GM12892 (cell line): ENCODE measurements at regions not wholly inside any gene's neighbourhood (a gene's known extent, or its start where the extent isn't known, plus 50 kb on each side); places are given as distances from the start of the nearest gene placed in this dataset.
A peak's percentile ranks its signal among the peaks of the same experiment; 100 is the strongest.
"Not testable (repeated sequence)": the region's sequence is repeated elsewhere in the genome, so short reads cannot be mapped to it uniquely, and the experiment has no call there.

Experiments
- DNase-seq: peaks from one replicate; pipeline ENCODE4 v3.0.0; 2011; ENCODE audit not compliant: insufficient read length
- FAIRE-seq: peaks from 2 replicates; lab custom pipeline; 2011; peaks lifted over from hg19 to GRCh38; lab: Jason Lieb, UNC
- POLR2A ChIP-seq: IDR thresholded peaks from 2 replicates; pipeline ENCODE4 v1.6.1; 2011; ENCODE audit warnings: low read depth, low read length, control low read depth
- POLR2AphosphoS5 ChIP-seq: IDR thresholded peaks from 2 replicates; pipeline ENCODE4 v1.6.1; 2011; ENCODE audit warnings: low read depth, low read length, control low read depth
- TAF1 ChIP-seq: IDR thresholded peaks from 2 replicates; pipeline ENCODE4 v1.6.1; 2011; ENCODE audit warnings: low read depth, mild to moderate bottlenecking, control low read depth, low read length, borderline replicate concordance

GRCh38 chr11:91067666-91068065 is 844.8 kb upstream of the CHORDC1 start:
- FAIRE-seq (no peak), DNase-seq (no peak)
- TF ChIP-seq POLR2A = no peak
- no peak for TF ChIP-seq POLR2AphosphoS5
- no peak for TF ChIP-seq TAF1

- DNase-seq = no peak
- TF ChIP-seq POLR2AphosphoS5 = no peak
- no peak for FAIRE-seq
These were observed 843.7 kb upstream of the CHORDC1 start for GRCh38 chr11:91066456-91067047.

- not testable (repeated sequence) for DNase-seq, FAIRE-seq
These were observed 840.5 kb upstream of the CHORDC1 start for GRCh38 chr11:91063399-91063798.

DNA sequence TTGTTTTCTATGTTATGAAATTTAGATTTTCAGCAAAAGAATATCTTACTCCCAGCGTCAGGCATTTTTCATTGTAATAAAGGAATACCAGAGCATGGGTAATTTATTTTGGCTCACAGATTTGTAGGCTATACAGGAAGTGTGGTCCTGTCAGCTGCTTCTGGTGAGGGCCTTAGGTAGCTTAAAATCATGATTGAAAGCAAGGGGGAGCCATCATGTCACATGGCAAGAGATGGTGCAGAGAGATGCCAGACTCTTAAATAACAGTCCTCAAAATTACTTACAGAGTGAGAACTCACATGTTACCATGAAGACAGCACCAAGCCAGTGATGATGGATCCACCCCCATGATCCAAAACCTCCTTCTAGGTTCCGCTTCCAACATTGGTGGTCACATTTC is 825.0 kb upstream of the CHORDC1 start:
- no peak for TF ChIP-seq POLR2A
- no peak for TF ChIP-seq POLR2AphosphoS5
- DNase-seq = no peak
- no peak for FAIRE-seq

GRCh38 chr11:91046261-91046660 is 823.4 kb upstream of the CHORDC1 start:
- DNase-seq (no peak), FAIRE-seq (no peak)
- TF ChIP-seq TAF1 (no peak), POLR2AphosphoS5 (no peak), POLR2A (no peak)

DNA sequence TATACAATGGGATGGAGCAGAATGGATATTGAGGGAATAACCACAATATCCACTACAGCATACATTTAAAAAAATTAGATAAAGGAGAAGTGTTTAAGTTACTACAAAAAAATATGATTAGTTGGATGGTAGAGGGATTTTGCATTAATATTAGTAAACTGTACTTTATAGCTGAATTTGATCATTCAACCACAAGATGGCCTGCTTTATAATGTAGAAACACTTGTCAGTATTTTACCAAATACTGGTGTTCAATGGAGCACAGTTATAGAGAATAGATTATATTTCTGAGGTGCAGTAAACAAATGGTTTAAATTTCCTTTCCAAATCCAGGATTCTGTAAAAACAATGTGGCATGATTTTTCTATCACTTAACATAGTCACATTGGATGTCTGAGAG is 818.8 kb upstream of the CHORDC1 start:
- DNase-seq = no peak
- TF ChIP-seq TAF1 (no peak), POLR2A (no peak), POLR2AphosphoS5 (no peak)
- FAIRE-seq = no peak

DNA sequence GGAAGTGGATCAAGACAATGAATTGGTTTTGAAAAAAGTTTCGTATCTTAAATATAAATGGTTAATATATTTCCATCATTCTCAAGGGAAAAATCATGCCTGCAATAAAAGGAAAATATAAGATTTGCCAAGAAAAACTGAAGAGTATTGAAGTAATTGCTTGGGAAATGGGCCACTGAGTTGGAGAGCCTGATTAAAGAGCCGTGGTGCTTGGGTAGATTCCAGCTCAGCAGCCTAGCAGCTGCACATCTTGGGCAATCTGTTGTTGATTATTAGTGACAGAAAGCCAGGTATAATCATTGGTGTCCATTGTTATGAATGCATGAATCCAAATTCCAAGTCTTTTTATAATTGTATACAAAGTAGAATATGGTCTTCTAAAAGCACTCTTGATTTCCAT is 800.9 kb upstream of the CHORDC1 start:
- DNase-seq = no peak
- FAIRE-seq = no peak
- TF ChIP-seq POLR2A = no peak
- no peak for TF ChIP-seq TAF1
- no peak for TF ChIP-seq POLR2AphosphoS5

DNA sequence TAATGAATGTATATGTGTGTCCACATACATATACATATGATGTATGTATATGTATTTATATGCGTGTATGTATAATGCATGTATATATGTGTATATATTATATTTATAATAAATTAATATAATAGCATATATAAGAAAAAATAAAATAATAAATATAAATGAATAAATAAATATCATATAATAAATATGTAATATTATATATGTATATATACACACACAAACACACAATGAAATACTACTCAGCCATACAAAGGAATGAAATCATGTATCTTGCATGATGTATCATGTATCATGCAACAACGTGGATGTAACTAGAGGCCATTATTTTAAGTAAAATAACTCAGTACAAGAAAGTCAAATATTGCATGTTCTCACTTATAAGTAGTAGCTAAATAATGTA is 788.7 kb upstream of the CHORDC1 start:
- TF ChIP-seq POLR2AphosphoS5 = no peak
- TF ChIP-seq POLR2A = no peak
- TF ChIP-seq TAF1 = no peak
- FAIRE-seq = no peak
- no peak for DNase-seq

DNA sequence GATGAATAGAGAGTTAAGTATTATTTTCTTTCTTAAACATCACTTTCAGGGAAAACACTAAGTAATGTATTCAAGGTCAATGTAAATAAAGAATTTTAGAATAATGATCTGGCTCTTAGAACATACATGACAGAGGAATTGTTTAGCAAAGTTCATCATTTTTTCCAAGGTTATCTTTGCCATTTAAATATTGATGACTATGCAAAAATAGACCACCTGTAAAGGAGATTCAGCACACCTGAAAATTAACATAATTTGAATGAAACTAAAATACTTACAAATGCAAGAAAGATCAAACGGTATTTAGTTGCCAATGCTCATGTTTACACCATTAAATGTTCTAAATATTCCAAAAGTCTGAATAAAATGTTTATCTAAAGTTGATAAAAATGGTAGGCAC is 782.6 kb upstream of the CHORDC1 start:
- TF ChIP-seq TAF1 (no peak), POLR2A (no peak), POLR2AphosphoS5 (no peak)
- DNase-seq = no peak
- no peak for FAIRE-seq

GRCh38 chr11:90997241-90997640 is 774.4 kb upstream of the CHORDC1 start:
- TF ChIP-seq TAF1 (no peak), POLR2AphosphoS5 (no peak), POLR2A (no peak)
- DNase-seq = no peak
- FAIRE-seq = no peak

DNA sequence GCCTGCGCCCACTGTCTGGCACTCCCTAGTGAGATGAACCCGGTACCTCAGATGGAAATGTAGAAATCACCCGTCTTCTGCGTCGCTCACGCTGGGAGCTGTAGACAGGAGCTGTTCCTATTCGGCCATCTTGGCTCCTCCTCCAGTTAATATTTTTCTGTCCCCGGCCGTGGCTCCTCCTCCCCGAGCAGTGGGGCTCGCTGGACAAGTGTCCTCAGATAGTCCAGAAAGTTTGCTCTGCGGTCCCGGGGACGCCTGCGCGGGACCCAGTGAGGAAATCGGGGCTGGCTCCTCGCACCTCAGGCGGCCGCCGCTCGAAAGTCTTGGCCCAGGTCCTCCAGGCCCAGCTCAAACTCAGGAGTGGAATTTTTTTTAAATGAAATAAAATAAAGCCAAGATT is 749.3 kb upstream of the CHORDC1 start:
- not testable (repeated sequence) for DNase-seq, FAIRE-seq

GRCh38 chr11:90947930-90948329 is 725.1 kb upstream of the CHORDC1 start:
- FAIRE-seq (no peak), DNase-seq (no peak)
- no peak for TF ChIP-seq POLR2AphosphoS5
- no peak for TF ChIP-seq POLR2A
- no peak for TF ChIP-seq TAF1

GRCh38 chr11:90930252-90930651 is 707.4 kb upstream of the CHORDC1 start:
- FAIRE-seq (no peak), DNase-seq (no peak)
- TF ChIP-seq TAF1 (no peak), POLR2A (no peak), POLR2AphosphoS5 (no peak)

DNA sequence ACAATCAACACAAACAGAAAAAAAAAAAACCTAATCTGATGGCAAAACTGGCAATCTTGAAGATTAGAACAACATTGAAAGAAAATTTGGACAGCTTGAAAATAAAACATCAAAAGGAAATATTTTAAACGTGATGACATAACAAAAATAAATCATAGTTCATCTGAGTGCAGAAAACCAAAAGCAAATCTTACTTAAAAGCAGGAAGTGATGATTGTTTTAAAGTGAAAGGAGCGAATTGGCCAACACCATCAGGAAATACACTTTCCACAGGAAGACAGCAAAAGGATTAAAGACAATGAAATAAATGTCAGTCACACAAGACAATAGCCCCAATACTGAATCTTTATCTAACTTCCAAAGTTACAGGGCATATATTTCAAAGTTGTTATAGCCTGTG is 696.5 kb upstream of the CHORDC1 start:
- FAIRE-seq (peak; percentile 42), DNase-seq (no peak)
- no peak for TF ChIP-seq TAF1
- TF ChIP-seq POLR2AphosphoS5 = no peak
- no peak for TF ChIP-seq POLR2A

- DNase-seq = no peak
- TF ChIP-seq POLR2A = no peak
- TF ChIP-seq TAF1 = no peak
- no peak for TF ChIP-seq POLR2AphosphoS5
- no peak for FAIRE-seq
These were observed 693.9 kb upstream of the CHORDC1 start for GRCh38 chr11:90916706-90917105.
